Neural cell (in vitro differentiated cells): ENCODE measurements at regions not wholly inside any gene's neighbourhood (a gene's known extent, or its start where the extent isn't known, plus 50 kb on each side); places are given as distances from the start of the nearest gene placed in this dataset.

Experiments used
- H2AFZ ChIP-seq: fragments of 200-600, 300-800 bp; sonication (generic), shearing (Covaris generic); 2 replicates; pipeline ENCODE4 v1.6.0; 2014; ENCODE audit warnings: low read depth, mild to moderate bottlenecking, antibody characterized with exemption, low read length, moderate library complexity
- H3F3A ChIP-seq: fragments of 200-600 bp; shearing (Covaris generic); 2 replicates; pipeline ENCODE4 v1.6.1; 2016; ENCODE audit warnings: mild to moderate bottlenecking, moderate library complexity, mixed read lengths, antibody characterized with exemption, low read length; ENCODE audit not compliant: insufficient read depth, poor library complexity, severe bottlenecking
- H3K27ac ChIP-seq: fragments of 200-600, 300-800 bp; sonication (generic), shearing (Covaris generic); 2 replicates; pipeline ENCODE4 v1.5.1; 2014; ENCODE audit warnings: mild to moderate bottlenecking, low read length, moderate library complexity
- H3K27me3 ChIP-seq: fragments of 300-800, 200-600 bp; sonication (generic), shearing (Covaris generic); 2 replicates; pipeline ENCODE4 v1.6.0; 2014; ENCODE audit warnings: mild to moderate bottlenecking, low read depth, low read length, moderate library complexity; ENCODE audit not compliant: insufficient read depth
- H3K36me3 ChIP-seq: fragments of 300-800, 200-600 bp; sonication (generic), shearing (Covaris generic); 2 replicates; pipeline ENCODE4 v1.5.1; 2014; ENCODE audit warnings: mild to moderate bottlenecking, antibody characterized with exemption, low read length, moderate library complexity; ENCODE audit not compliant: insufficient read depth
- H3K4me2 ChIP-seq: fragments of 300-800, 200-600 bp; sonication (generic), shearing (Covaris generic); 2 replicates; pipeline ENCODE4 v1.6.0; 2014; ENCODE audit warnings: mild to moderate bottlenecking, low read length
- H3K4me3 ChIP-seq: fragments of 300-800, 200-600 bp; sonication (generic), shearing (Covaris generic); 2 replicates; pipeline ENCODE4 v1.5.1; 2014; ENCODE audit warnings: mild to moderate bottlenecking, low read length, moderate library complexity
- H3K79me2 ChIP-seq: fragments of 200-600 bp; shearing (Covaris generic); replicated peaks from 2 replicates; pipeline ENCODE4 v1.6.0; 2014; ENCODE audit warnings: mild to moderate bottlenecking, low read length, moderate library complexity; ENCODE audit not compliant: insufficient read depth
- H3K9ac ChIP-seq: fragments of 300-800, 200-600 bp; sonication (generic), shearing (Covaris generic); 2 replicates; pipeline ENCODE4 v1.6.1; 2016; ENCODE audit warnings: mild to moderate bottlenecking, low read length, mixed read lengths
- H3K9me2 ChIP-seq: fragments of 200-600 bp; shearing (Covaris generic); 2 replicates; pipeline ENCODE4 v1.6.1; 2016; ENCODE audit warnings: mild to moderate bottlenecking, low read length, mixed read lengths; ENCODE audit not compliant: insufficient read depth
- H3K9me3 ChIP-seq: fragments of 200-600, 300-800 bp; sonication (generic), shearing (Covaris generic); 2 replicates; pipeline ENCODE4 v1.6.1; 2016; ENCODE audit warnings: mild to moderate bottlenecking, mixed run types, low read length, moderate library complexity, mixed read lengths
- H4K20me1 ChIP-seq: fragments of 200-600 bp; shearing (Covaris generic); 2 replicates; pipeline ENCODE4 v1.6.1; 2016; ENCODE audit warnings: mild to moderate bottlenecking, mixed run types; ENCODE audit not compliant: insufficient read depth
- CTCF ChIP-seq: fragments of 450-650 bp; IDR thresholded peaks from 2 replicates; pipeline ENCODE4 v1.5.1; 2014; ENCODE audit warnings: antibody characterized with exemption, mild to moderate bottlenecking, moderate library complexity; ENCODE audit not compliant: poor library complexity, severe bottlenecking
- EP300 ChIP-seq: fragments of 450-650 bp; conservative IDR thresholded peaks from 2 replicates; pipeline ENCODE4 v1.6.1; 2014; ENCODE audit warnings: antibody characterized with exemption, mild to moderate bottlenecking, moderate library complexity; ENCODE audit not compliant: poor library complexity, severe bottlenecking
- EZH2 ChIP-seq: fragments of 200-600, 300-800 bp; shearing (Covaris generic), sonication (generic); IDR thresholded peaks from 2 replicates; pipeline ENCODE4 v1.6.1; 2014; ENCODE audit warnings: antibody characterized with exemption, low read length, borderline replicate concordance, mild to moderate bottlenecking; ENCODE audit not compliant: insufficient read depth, poor library complexity, severe bottlenecking
- MXI1 ChIP-seq: fragments of 450-650 bp; conservative IDR thresholded peaks from 2 replicates; pipeline ENCODE4 v1.6.1; 2014; ENCODE audit warnings: antibody characterized with exemption, mild to moderate bottlenecking; ENCODE audit not compliant: poor library complexity, severe bottlenecking
- POLR2AphosphoS5 ChIP-seq: IDR thresholded peaks from 2 replicates; pipeline ENCODE4 v1.6.1; 2012
- RAD21 ChIP-seq: fragments of 450-650 bp; conservative IDR thresholded peaks from 2 replicates; pipeline ENCODE4 v1.6.1; 2014; ENCODE audit warnings: antibody characterized with exemption, mild to moderate bottlenecking, moderate library complexity
- REST ChIP-seq: IDR thresholded peaks from 2 replicates; pipeline ENCODE4 v1.6.1; 2012; ENCODE audit warnings: borderline replicate concordance
- SMC3 ChIP-seq: fragments of 450-650 bp; conservative IDR thresholded peaks from 2 replicates; pipeline ENCODE4 v1.6.1; 2014; ENCODE audit warnings: antibody characterized with exemption, mild to moderate bottlenecking, moderate library complexity; ENCODE audit not compliant: poor library complexity
- TAF1 ChIP-seq: IDR thresholded peaks from 2 replicates; pipeline ENCODE4 v1.6.1; 2012; ENCODE audit warnings: low read depth

GRCh38 chr22:47556473-47556872 lies 794.0 kb downstream of the TBC1D22A start:
- no peak overlapping the region for H3K27ac ChIP-seq
- TF ChIP-seq POLR2AphosphoS5 = no peak
- TF ChIP-seq TAF1 = no peak
- TF ChIP-seq RAD21 = no peak
- TF ChIP-seq EZH2 = no peak

GRCh38 chr22:47553436-47553835 lies 791.0 kb downstream of the TBC1D22A start:
- Histone ChIP-seq H3K9me3 (no peaks in the 10 kb centered on the region), H3F3A (no peaks in the 10 kb centered on the region), H2AFZ (no peak overlapping the region), H3K27me3 (no peaks in the 10 kb centered on the region), H3K79me2 (no peaks in the 10 kb centered on the region), H3K27ac (no peak overlapping the region), H3K36me3 (no peaks in the 10 kb centered on the region), H4K20me1 (no peaks in the 10 kb centered on the region), H3K9ac (no peak overlapping the region), H3K4me3 (no peak overlapping the region), H3K4me2 (no peak overlapping the region), H3K9me2 (no peaks in the 10 kb centered on the region)
- TF ChIP-seq MXI1 = no peak
- no peak for TF ChIP-seq CTCF
- no peak for TF ChIP-seq SMC3
- TF ChIP-seq EP300 = no peak
- TF ChIP-seq REST = no peak
- TF ChIP-seq TAF1 = no peak
- TF ChIP-seq RAD21 = no peak
- TF ChIP-seq POLR2AphosphoS5 = no peak

More at GRCh38 chr22:47556473-47556872, 794.0 kb downstream of the TBC1D22A start:
- Histone ChIP-seq H3K4me3 (no peak overlapping the region), H2AFZ (no peak overlapping the region), H3K27me3 (no peaks in the 10 kb centered on the region), H3K9me2 (no peaks in the 10 kb centered on the region), H4K20me1 (no peaks in the 10 kb centered on the region), H3K79me2 (no peaks in the 10 kb centered on the region), H3K4me2 (no peak overlapping the region), H3K9ac (no peak overlapping the region), H3K36me3 (no peaks in the 10 kb centered on the region), H3K9me3 (no peaks in the 10 kb centered on the region), H3F3A (no peaks in the 10 kb centered on the region)

- Histone ChIP-seq H4K20me1 (no peaks in the 10 kb centered on the region), H2AFZ (no peak overlapping the region), H3K9ac (no peak overlapping the region), H3K27me3 (no peaks in the 10 kb centered on the region), H3K36me3 (no peaks in the 10 kb centered on the region), H3K9me3 (no peaks in the 10 kb centered on the region), H3K79me2 (no peaks in the 10 kb centered on the region), H3F3A (no peaks in the 10 kb centered on the region), H3K9me2 (no peaks in the 10 kb centered on the region), H3K27ac (no peak overlapping the region), H3K4me2 (no peak overlapping the region), H3K4me3 (no peak overlapping the region)
- TF ChIP-seq EZH2 (no peak), EP300 (no peak)
Observed at GRCh38 chr22:47552541-47553205, 790.2 kb downstream of the TBC1D22A start.
